ENCODE measurements at regions not wholly inside any gene's neighbourhood (a gene's known extent, or its start where the extent isn't known, plus 50 kb on each side); places are given as distances from the start of the nearest gene placed in this dataset.
"Not testable (repeated sequence)": the region's sequence is repeated elsewhere in the genome, so short reads cannot be mapped to it uniquely, and the experiment has no call there.

DNA sequence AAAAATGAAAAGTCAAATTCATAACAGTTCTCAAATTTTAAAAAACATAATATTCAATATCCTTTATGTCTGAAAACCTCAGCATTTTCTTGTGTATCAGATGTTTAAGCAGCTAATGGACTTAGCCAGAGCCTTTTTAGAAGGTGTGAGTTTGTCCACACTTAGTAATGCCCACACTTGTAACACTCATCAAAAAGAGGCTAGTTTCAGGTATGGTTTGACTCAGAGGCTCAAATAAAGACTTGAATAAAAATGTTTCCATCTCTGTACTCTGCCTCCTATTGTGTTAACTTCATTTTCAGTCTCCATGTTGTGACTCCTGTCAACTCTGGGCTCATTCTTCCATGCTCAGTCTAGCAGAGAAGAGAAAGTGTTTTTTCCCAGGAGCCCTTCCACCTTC is 311.6 kb downstream of the IRS1 start:
- Histone ChIP-seq H3K27me3 (no peaks in the 10 kb centered on the region), H3K4me3 (no peak overlapping the region), H3K9me3 (no peaks in the 10 kb centered on the region), H3K36me3 (no peaks in the 10 kb centered on the region)
- DNase-seq, result no peak

DNA sequence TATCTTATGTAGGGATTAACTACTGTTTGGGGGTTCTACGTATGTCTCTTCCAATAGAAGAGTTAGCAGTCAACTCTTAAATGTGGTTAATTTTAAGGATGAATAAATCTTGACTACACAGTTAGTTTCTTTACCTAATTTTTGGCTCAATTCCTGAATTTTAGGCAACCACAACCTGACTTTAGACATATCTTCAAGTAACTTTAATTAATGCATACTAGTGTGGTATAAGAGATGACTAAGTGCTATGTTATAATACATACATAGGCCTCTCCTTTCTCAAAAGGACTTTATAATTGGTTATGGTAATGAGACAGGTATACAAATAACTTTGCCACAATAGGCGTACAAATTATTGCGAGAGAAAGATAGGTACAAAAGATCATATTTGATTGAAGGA is 312.0 kb downstream of the IRS1 start:
- DNase-seq, result no peak
- H3K36me3 ChIP-seq, result no peaks in the 10 kb centered on the region
- H3K9me3 ChIP-seq, result no peaks in the 10 kb centered on the region
- H3K27me3 ChIP-seq, result no peaks in the 10 kb centered on the region
- no peak overlapping the region for H3K4me3 ChIP-seq

DNA sequence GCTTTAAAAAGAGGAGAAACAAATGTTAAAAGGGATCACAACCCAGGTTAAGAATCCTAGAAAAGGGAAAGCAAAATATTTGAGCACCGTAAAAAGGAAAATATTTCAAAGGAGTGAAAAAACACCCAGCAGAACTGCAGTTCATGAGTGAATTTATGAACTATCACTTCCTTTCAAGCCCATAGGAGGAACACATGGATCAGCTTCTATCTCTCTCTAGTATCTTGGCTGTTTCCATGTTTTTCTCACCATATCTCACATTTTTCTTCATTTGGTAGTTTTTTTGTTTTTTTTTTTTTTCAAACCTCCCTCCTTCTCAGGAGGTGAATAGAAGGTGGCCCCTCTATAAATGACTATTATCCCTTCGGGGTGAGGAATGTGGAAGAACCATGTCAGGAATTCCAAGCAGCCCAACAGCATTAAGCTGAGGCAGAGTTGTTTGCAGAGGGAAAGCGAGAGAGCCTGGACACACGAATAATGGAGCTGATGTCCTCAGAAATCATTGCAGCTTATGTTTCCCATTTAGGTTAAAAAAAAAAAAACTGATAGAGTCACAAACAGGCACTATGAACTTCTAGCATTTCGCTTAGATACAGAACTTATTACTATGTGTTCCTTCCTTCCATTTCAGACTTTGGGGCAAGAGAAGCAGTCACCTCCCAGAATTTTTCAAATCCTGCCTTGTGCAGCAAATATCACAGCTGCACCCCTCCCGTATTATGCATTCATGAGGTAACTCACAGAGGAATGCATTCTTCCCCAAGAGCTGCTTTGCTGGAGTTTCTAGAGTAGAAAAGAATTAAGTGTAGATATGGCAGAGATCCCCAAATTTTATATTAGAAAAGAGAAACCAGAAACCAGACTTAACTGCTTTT is 315.6 kb downstream of the IRS1 start:
- Histone ChIP-seq H3K27me3 (no peaks in the 10 kb centered on the region), H3K4me3 (no peak overlapping the region), H3K36me3 (no peaks in the 10 kb centered on the region), H3K9me3 (no peaks in the 10 kb centered on the region)
- DNase-seq, result no peak

DNA sequence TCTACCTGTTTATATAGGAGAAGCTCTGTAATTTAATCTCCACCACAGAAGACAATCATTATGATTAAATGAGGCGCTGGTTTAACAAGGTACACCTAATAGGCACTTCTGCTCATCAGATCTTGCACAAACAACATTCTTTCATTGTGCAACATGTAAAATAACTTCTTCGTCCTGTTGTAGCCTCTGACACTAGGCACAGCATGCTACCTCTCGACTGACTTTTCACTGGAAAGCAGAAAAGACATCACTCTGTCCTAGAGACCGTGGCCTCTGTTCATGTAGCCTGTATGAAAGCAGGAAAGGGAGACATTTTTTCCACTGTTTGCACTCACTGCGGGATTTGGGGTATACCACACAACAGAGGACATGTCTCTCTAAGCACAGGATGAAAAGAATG is 316.5 kb downstream of the IRS1 start:
- no peaks in the 10 kb centered on the region for H3K27me3 ChIP-seq
- H3K36me3 ChIP-seq, result no peaks in the 10 kb centered on the region
- no peak for DNase-seq
- H3K9me3 ChIP-seq, result no peaks in the 10 kb centered on the region
- no peak overlapping the region for H3K4me3 ChIP-seq

DNA sequence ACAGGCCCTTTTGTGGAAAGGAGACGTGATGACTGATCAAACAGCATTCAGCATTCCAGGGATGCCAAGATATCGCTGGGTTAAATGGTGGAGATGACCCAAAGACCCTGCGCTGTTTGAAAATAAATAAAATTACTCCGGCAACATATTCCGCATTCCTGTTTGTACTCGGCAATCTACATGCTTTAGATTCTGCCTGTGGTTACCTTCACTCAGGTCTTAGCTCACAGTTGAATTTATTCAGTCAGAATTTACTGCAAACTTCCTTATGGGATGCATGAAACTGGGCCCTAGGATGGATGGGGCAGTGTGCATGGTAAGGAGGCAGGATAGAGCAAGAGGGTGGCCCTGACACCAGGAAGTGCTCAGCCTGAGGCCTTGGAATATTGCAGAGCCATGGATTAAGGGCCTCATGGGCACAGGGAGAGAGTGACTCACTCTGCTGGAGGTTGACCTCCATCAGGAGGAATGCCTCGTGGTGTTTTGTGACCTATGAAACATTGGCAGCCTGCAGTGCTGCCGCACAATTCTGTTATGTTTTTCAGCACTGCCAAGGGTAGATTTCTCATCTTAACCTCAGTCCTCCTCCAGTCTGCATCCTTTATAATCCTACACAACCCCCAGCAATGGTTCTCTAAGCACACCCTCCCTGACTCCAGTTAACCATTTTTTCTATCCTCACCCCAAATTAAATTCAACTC is 321.4 kb downstream of the IRS1 start:
- peak; percentile 93 for DNase-seq
- H3K9me3 ChIP-seq, result peaks cover 1% of the 10 kb centered on the region; the same call in 1 of the 2 replicates
- no peak overlapping the region for H3K4me3 ChIP-seq
- H3K36me3 ChIP-seq, result no peaks in the 10 kb centered on the region
- H3K27me3 ChIP-seq, result no peaks in the 10 kb centered on the region

DNA sequence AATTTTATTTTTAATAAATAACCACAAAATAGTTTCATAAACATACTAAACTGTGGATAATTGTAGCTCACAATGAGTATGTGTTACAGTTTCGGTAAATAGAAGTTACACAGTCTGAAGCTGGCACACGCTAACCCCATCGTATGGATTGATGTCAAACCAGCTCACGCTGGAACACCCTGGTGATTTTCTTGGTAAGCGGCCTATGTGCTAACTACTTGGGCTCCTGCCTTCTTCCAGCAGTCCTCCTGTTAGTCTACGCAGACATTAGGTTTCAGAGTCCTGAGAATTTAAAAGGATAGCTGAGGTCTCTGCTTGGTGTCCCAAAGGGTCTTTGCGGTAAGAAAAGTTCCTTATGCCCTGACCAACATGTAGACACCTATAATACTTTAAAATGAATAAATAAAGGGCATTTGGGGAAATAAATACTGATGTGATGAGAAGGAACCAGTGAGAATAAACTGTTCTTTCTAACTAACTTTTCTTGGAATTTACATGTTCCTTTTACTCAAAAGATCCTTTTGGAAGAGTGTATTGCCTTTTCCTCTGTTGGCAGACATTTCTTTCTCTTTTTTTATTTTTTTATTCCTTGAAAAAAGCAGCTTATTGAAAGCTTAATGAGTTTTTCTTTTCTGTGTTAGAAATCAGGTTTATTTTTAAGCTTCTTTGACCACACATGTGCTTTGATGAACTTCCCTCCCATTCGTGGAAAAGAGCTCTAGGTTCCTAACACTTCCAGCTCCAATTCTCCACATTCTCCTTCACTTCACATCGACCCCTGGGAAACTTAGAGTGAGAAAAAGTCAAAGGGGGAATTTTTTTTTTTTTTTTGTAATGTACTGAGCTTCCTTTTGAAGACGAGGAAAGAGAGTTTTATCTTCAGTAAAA is 322.2 kb downstream of the IRS1 start:
- no peaks in the 10 kb centered on the region for H3K36me3 ChIP-seq
- H3K9me3 ChIP-seq, result peaks cover 3% of the 10 kb centered on the region; the same call in 1 of the 2 replicates
- H3K27me3 ChIP-seq, result no peaks in the 10 kb centered on the region
- DNase-seq, result peak; percentile 87
- no peak overlapping the region for H3K4me3 ChIP-seq

DNA sequence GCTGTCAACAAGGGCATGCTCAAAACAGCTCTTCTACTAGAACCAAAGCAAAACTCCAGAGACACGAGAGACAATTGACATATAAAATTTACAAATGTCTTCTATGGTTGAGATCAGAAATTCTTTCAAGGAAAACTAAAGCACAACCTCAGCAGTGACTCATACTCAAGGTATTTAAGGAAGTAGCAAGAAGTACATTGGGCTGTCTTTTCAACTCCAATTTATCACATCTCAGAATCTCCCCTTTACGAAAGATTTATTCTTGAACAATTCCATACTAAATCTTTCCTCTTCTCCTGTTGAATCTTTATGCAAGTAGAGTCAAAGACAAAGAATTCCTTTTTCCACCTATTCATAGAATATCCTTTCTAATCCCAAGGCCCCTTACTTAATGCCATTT is 324.0 kb downstream of the IRS1 start:
- Histone ChIP-seq H3K36me3 (no peaks in the 10 kb centered on the region), H3K4me3 (no peak overlapping the region), H3K27me3 (no peaks in the 10 kb centered on the region), H3K9me3 (peaks cover 3% of the 10 kb centered on the region; the same call in 1 of the 2 replicates)
- no peak for DNase-seq

DNA sequence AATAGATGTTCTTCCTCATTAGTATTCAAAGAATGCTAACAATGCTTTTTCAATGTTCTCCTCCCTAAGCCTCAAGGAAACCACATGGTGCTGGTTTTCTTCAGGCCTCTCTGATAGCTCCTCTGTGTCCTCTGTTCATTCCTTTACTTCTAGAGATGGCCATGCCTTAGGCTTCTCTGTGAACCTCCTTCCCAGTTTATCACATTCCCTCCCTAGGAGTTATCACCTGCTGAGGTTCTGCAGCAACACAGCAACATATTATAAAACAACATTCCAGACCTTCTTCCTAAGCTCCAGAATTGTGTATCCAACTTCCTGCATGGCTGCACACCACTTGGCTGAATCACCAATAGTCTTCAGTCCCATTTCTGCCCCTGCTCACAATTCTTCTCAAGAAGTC is 325.5 kb downstream of the IRS1 start:
- Histone ChIP-seq H3K36me3 (no peaks in the 10 kb centered on the region), H3K4me3 (no peak overlapping the region), H3K9me3 (peaks cover 3% of the 10 kb centered on the region; the same call in 1 of the 2 replicates), H3K27me3 (no peaks in the 10 kb centered on the region)
- no peak for DNase-seq

DNA sequence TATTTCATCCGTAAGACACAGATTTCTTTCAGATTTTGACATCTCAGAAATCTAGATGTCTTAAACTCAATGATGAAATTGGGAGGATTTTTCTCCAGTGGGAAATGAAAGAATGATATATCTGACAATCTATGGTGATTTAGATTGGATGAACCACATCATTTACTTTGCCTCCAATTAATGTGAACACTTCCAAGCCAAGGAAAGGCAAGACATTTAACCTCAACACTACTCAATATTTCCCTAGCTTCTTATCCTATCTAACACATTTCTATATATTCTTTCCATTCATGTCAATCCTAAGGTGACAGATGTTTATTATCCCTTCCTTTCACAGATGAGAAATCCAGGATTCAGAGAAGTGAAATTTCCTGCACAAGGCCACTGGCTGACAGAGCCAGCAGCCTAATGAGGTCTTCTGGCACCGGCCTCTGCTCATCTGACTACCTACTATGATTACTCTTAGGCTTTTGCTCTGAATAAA is 327.6 kb downstream of the IRS1 start:
- DNase-seq, result no peak
- H3K4me3 ChIP-seq, result no peak overlapping the region
- H3K27me3 ChIP-seq, result no peaks in the 10 kb centered on the region
- no peaks in the 10 kb centered on the region for H3K36me3 ChIP-seq
- peaks cover 3% of the 10 kb centered on the region; the same call in 1 of the 2 replicates for H3K9me3 ChIP-seq

DNA sequence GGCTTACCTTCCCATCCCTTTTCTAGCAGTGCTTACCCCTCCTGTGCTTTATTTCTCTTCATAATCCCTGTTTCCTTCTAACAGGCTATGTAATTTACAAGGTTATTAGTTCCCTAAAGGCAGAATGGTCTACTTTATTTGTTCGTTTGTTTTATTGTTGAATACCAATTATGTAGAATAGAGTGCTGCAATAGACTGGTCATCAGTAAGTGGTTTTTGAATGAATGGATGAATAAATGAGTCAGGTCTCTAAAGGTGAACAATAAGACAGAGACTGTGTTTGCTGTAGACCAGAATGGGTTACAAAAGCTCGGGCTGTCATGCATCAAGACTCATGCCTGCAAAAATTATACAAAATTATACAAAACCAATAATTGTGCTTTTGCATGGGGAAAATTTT is 332.0 kb downstream of the IRS1 start:
- H3K27me3 ChIP-seq, result no peaks in the 10 kb centered on the region
- no peak for DNase-seq
- H3K36me3 ChIP-seq, result no peaks in the 10 kb centered on the region
- no peak overlapping the region for H3K4me3 ChIP-seq
- H3K9me3 ChIP-seq, result peaks cover 2% of the 10 kb centered on the region

DNA sequence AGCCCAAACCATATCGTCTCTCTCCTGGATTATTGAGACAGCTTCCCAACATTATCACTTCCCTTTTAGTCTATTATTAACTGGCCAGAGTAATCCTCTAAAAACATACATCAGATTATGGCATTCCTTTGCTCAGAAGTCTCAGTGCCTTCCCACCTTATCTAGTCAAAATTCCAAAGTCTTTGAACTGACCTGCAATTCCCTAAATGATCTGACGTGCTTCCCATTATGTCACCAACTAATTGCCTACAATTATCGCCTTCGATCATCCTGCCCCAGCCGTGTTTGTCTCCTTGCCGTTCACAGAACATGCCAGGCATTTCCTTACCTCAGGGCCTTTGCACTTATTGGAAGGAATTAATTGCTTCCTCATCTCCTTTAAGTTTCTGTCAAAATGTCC is 332.4 kb downstream of the IRS1 start:
- Histone ChIP-seq H3K4me3 (no peak overlapping the region), H3K27me3 (no peaks in the 10 kb centered on the region), H3K9me3 (peaks cover 2% of the 10 kb centered on the region), H3K36me3 (no peaks in the 10 kb centered on the region)
- DNase-seq, result no peak

DNA sequence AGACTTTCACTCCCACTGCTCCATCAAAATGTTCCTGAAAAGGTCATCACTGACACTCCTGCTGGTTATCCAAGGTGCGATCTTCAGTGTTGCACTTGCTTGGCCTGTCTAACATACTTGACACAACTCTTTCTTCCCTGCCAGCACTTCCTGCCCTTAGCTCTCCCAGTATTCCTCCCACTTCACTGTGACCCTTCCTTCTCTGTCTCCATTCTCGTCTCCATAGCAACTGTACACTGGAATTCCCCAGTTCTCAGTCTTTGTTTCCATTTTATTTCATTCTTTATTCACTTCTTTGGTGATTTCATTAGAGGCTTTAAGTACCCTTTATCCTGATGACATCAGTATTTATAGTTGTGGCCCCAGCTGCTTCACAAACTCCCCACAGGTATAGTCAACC is 333.0 kb downstream of the IRS1 start:
- Histone ChIP-seq H3K36me3 (no peaks in the 10 kb centered on the region), H3K4me3 (no peak overlapping the region), H3K27me3 (no peaks in the 10 kb centered on the region), H3K9me3 (peaks cover 2% of the 10 kb centered on the region)
- no peak for DNase-seq

DNA sequence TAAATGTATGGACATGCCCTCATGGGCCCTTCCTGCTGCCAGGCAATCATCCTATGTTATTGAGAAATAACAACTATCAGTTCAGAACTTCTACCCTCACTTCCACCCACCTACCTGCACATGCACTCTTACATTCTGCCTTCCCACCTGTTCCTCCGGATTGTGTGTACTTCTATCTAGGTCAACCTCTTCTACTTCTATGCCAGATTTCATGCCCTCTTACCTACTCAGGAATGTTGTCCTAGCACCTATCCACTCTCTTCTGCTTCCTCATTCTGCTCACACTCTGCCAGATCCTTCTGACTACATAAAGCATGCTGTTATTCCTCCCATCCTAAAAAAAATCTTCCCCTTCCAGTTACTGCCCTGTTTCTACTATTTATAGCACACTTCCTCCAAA is 333.5 kb downstream of the IRS1 start:
- DNase-seq, result no peak
- H3K9me3 ChIP-seq, result peaks cover 2% of the 10 kb centered on the region
- no peak overlapping the region for H3K4me3 ChIP-seq

DNA sequence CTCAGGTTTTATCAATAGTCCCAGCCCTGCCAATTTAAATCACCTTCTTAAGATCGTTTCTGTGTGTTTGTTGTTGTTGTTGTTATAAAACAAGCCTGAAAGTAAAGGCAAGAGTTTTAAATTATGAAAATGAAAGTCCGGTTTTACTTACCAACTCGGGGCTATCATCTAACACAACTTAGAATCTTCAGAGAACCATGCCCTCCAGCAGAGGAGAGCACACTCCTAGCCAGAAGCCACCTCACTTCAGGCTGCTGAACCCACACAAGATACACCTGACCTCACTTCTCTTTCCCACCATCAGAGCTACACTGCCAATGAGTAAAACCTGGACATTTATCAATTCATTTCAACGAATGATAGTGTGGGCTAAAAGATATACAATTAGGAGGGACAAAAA is 335.2 kb downstream of the IRS1 start:
- Histone ChIP-seq H3K4me3 (no peak overlapping the region), H3K36me3 (no peaks in the 10 kb centered on the region), H3K27me3 (no peaks in the 10 kb centered on the region), H3K9me3 (peaks cover 2% of the 10 kb centered on the region)
- DNase-seq, result no peak

More for the DNA sequence above, 333.5 kb downstream of the IRS1 start:
- Histone ChIP-seq H3K36me3 (no peaks in the 10 kb centered on the region), H3K27me3 (no peaks in the 10 kb centered on the region)

DNA sequence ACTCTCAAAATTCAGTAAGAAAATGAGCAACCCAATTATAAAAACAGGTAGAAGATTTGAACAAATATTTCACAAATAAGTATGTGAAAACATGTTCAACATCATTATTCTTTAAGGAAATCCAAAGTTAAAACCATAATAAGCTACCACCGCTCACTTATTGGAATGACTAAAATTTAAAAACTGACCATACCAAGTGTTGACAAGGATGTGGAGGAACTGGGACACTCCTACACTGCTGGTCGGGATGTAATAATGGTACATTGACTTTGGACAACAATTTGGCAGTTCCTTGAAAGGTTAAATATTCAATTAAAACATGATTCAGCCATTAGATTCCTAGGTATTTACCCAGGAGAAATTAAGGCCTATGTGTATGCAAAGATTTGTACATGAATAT is 336.5 kb downstream of the IRS1 start:
- H3K27me3 ChIP-seq, result no peaks in the 10 kb centered on the region

DNA sequence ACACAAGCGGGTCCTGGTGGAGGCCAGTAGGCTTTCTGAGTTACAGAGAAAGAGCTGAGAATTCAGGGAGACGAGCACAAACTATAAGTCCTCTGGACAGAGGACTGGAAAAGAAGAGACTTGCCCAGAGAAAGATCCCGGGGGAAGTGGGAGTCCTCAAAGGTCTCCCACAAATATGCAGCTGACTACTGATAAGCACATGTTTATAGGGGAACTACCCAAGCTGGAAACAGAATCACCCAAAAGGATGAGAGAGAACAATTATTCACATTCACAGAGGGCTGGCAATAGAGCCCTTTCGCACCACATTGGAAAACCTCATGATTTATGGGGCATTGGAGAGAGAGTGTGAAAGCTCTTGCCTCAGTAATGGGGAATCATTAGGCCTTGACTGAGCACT is 337.6 kb downstream of the IRS1 start:
- DNase-seq, result no peak
- Histone ChIP-seq H3K27me3 (no peaks in the 10 kb centered on the region), H3K9me3 (peaks cover 2% of the 10 kb centered on the region), H3K4me3 (no peak overlapping the region), H3K36me3 (no peaks in the 10 kb centered on the region)

More for the DNA sequence above, 336.5 kb downstream of the IRS1 start:
- H3K36me3 ChIP-seq, result no peaks in the 10 kb centered on the region
- H3K4me3 ChIP-seq, result no peak overlapping the region
- no peak for DNase-seq
- peaks cover 2% of the 10 kb centered on the region for H3K9me3 ChIP-seq

DNA sequence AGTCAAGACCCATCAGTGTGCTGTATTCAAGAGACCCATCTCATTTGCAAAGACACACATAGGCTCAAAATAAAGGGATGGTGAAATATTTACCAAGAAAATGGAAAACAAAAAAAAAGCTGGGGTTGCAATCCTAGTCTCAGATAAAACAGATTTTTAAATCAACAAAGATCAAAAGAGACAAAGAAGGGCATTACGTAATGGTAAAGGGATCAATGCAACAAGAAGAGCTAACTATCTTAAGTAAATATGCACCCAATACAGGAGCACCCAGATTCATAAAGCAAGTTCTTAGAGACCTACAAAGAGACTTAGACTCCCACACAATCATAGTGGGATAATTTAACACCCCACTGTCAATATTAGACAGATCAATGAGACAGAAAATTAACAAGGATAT is 343.5 kb downstream of the IRS1 start:
- H3K9me3 ChIP-seq, result peaks cover 23% of the 10 kb centered on the region
- not testable (repeated sequence) for DNase-seq, H3K36me3 ChIP-seq, H3K27me3 ChIP-seq, H3K4me3 ChIP-seq

All from MG63 (cell line).